ENCODE measurements at regions not wholly inside any gene's neighbourhood (a gene's known extent, or its start where the extent isn't known, plus 50 kb on each side); places are given as distances from the start of the nearest gene placed in this dataset.
A peak's percentile ranks its signal among the peaks of the same experiment; 100 is the strongest.

- no peak for DNase-seq
These were observed 125.2 kb upstream of the ZFHX3 start for GRCh38 chr16:73172973-73173709.

GRCh38 chr16:73172241-73172972 lies 124.5 kb upstream of the ZFHX3 start:
- peak in 1 of 3 experiments; percentile 15 for DNase-seq

GRCh38 chr16:73171901-73172240 lies 123.9 kb upstream of the ZFHX3 start:
- peak in 2 of 3 experiments; percentile 24 to 58 for DNase-seq

GRCh38 chr16:73171380-73171779 lies 123.5 kb upstream of the ZFHX3 start:
- peak in 2 of 3 experiments; percentile 50 to 79 for DNase-seq

- peak in 2 of 3 experiments; percentile 35 to 76 for DNase-seq
These were observed 122.7 kb upstream of the ZFHX3 start for GRCh38 chr16:73170612-73171038.

GRCh38 chr16:73166947-73167550 lies 119.1 kb upstream of the ZFHX3 start:
- DNase-seq, result no peak

GRCh38 chr16:73166441-73166851 lies 118.5 kb upstream of the ZFHX3 start:
- no peak for DNase-seq

GRCh38 chr16:73163238-73163815 lies 115.4 kb upstream of the ZFHX3 start:
- no peak for DNase-seq

GRCh38 chr16:73161977-73162376 lies 114.0 kb upstream of the ZFHX3 start:
- no peak for DNase-seq

- DNase-seq, result peak in 1 of 3 experiments; percentile 34
These were observed 111.4 kb upstream of the ZFHX3 start for GRCh38 chr16:73159296-73159695.

- no peak for DNase-seq
These were observed 109.9 kb upstream of the ZFHX3 start for GRCh38 chr16:73157861-73158260.

GRCh38 chr16:73154063-73154870 lies 106.3 kb upstream of the ZFHX3 start:
- no peak for DNase-seq

GRCh38 chr16:73152386-73153125 lies 104.6 kb upstream of the ZFHX3 start:
- peak in 2 of 3 experiments; percentile 6 to 59 for DNase-seq

GRCh38 chr16:73151941-73152340 lies 104.0 kb upstream of the ZFHX3 start:
- DNase-seq, result no peak

- DNase-seq, result no peak
These were observed 103.3 kb upstream of the ZFHX3 start for GRCh38 chr16:73151225-73151624.

GRCh38 chr16:73150786-73151185 lies 102.9 kb upstream of the ZFHX3 start:
- DNase-seq, result no peak

GRCh38 chr16:73149334-73149733 lies 101.4 kb upstream of the ZFHX3 start:
- DNase-seq, result peak in 2 of 3 experiments; percentile 56 to 88

- DNase-seq, result no peak
These were observed 100.0 kb upstream of the ZFHX3 start for GRCh38 chr16:73147958-73148357.

GRCh38 chr16:73145166-73145880 lies 97.4 kb upstream of the ZFHX3 start:
- no peak for DNase-seq

GRCh38 chr16:73143576-73144422 lies 95.9 kb upstream of the ZFHX3 start:
- no peak for DNase-seq

All from NCI-H1417 (cell line).